Upper lobe of right lung (tissue), 1 donor: ENCODE measurements at regions not wholly inside any gene's neighbourhood (a gene's known extent, or its start where the extent isn't known, plus 50 kb on each side); places are given as distances from the start of the nearest gene placed in this dataset.

ENCODE experiments used
- ATAC-seq: fragments of 200-7000 bp; cut with Tn5 transposase; one replicate; pipeline ENCODE4 v1.9.1; 2020; ENCODE audit warnings: mild to moderate bottlenecking, moderate library complexity
- DNase-seq: peaks from one replicate; pipeline ENCODE4 v3.0.0-alpha.2; 2020
- H3K27ac ChIP-seq: fragments of 200-600 bp; one replicate; pipeline ENCODE4 v1.8.0; 2022
- H3K27me3 ChIP-seq: fragments of 200-600 bp; one replicate; pipeline ENCODE4 v1.8.0; 2022; ENCODE audit warnings: mild to moderate bottlenecking
- H3K36me3 ChIP-seq: fragments of 200-600 bp; one replicate; pipeline ENCODE4 v1.8.0; 2022
- H3K4me1 ChIP-seq: fragments of 200-600 bp; one replicate; pipeline ENCODE4 v1.8.0; 2022
- H3K4me3 ChIP-seq: fragments of 200-600 bp; one replicate; pipeline ENCODE4 v1.8.0; 2022; ENCODE audit warnings: mild to moderate bottlenecking
- H3K9me3 ChIP-seq: fragments of 200-600 bp; one replicate; pipeline ENCODE4 v1.8.0; 2022
- intact Hi-C: fragments of 100-400 bp; cut with DNase I; formaldehyde crosslinking; loops from one replicate; pipeline ENCODE4 v1.11.0; 2022
- TF ChIP-seq, protein P1 (sequence below): fragments of 200-600 bp; IDR thresholded peaks from one replicate; pipeline ENCODE4 v1.8.0; 2022; ENCODE audit warnings: antibody characterized with exemption
- donor health status: DM: no; HTN: yes; CAD: no; lungs with severe emphysema.

DNA sequence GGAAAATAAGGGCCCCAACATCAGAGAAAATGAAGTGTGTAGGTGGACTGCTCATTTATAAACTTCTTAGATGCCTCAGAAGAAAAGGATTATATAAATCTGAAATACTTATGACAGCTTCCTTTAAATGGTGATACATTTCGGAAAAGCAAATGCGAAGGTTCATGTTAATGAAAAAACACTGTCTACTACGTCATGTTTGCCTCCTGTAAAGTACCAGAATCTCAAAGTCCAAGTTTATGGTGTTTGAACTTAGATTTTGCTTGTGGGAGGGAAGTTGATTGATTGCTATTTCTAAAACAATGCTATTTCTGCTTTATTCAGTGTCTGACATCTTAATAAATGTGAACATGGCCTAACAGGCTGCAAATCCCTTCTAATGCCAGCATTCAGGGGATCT, 514.6 kb downstream of the ZNF608 start:
- ATAC-seq (no peak), DNase-seq (no peak)
- H3K27ac ChIP-seq: no peak overlapping the region
- H3K27me3 ChIP-seq: no peaks in the 10 kb centered on the region
- H3K4me1 ChIP-seq: no peaks in the 10 kb centered on the region
- intact Hi-C loops: no loop called here
- no peak overlapping the region for H3K4me3 ChIP-seq
- TF ChIP-seq, protein P1, sequence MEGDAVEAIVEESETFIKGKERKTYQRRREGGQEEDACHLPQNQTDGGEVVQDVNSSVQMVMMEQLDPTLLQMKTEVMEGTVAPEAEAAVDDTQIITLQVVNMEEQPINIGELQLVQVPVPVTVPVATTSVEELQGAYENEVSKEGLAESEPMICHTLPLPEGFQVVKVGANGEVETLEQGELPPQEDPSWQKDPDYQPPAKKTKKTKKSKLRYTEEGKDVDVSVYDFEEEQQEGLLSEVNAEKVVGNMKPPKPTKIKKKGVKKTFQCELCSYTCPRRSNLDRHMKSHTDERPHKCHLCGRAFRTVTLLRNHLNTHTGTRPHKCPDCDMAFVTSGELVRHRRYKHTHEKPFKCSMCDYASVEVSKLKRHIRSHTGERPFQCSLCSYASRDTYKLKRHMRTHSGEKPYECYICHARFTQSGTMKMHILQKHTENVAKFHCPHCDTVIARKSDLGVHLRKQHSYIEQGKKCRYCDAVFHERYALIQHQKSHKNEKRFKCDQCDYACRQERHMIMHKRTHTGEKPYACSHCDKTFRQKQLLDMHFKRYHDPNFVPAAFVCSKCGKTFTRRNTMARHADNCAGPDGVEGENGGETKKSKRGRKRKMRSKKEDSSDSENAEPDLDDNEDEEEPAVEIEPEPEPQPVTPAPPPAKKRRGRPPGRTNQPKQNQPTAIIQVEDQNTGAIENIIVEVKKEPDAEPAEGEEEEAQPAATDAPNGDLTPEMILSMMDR: no peak
- H3K9me3 ChIP-seq: no peaks in the 10 kb centered on the region
- no peaks in the 10 kb centered on the region for H3K36me3 ChIP-seq

DNA sequence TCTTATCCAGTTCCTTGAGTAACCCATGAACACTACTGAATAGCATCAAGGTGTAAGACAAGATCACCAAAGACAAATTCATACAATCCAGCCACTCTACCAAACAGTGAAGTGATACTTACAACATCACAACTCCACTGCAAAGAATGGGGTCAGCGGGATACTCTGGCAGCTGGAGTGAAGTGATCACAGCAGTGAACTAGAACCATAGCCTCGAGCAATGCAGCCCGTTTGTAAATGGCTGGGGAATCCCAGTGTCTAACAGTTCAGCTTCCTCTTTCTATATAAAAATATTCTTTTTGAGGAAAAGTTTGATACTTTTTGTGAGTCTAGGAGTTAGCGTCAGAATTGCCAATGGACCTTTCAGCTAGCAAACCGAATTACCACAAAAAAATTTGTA, 515.2 kb downstream of the ZNF608 start:
- intact Hi-C loops: no loop called here
- no peaks in the 10 kb centered on the region for H3K36me3 ChIP-seq
- no peaks in the 10 kb centered on the region for H3K9me3 ChIP-seq
- no peak overlapping the region for H3K27ac ChIP-seq
- H3K4me3 ChIP-seq: no peak overlapping the region
- H3K4me1 ChIP-seq: no peaks in the 10 kb centered on the region
- TF ChIP-seq, protein P1: no peak
- ATAC-seq (no peak), DNase-seq (no peak)
- H3K27me3 ChIP-seq: no peaks in the 10 kb centered on the region

DNA sequence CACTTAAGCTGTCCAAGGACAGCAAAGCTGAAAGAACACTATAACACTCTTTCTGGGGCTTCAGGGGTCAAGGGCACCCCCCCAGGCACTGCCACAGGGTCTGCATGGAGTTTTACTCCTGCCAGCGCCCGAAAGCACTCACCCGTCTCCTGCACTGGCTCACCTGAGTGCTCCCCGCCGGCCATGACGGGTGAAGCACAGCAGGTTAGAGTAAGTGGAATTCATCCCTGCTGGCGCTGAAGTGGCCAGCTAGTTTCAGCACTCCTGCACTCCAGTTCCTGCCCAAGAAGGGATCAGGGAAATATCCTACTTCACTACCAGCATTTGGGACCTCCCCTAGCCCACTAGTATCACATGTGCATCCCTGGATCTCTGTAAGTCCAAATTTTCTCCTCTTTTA, 516.0 kb downstream of the ZNF608 start:
- DNase-seq (no peak), ATAC-seq (no peak)
- H3K4me1 ChIP-seq: no peaks in the 10 kb centered on the region
- TF ChIP-seq, protein P1: no peak
- no peak overlapping the region for H3K4me3 ChIP-seq
- H3K36me3 ChIP-seq: no peaks in the 10 kb centered on the region
- H3K9me3 ChIP-seq: no peaks in the 10 kb centered on the region
- intact Hi-C loops: no loop called here
- no peaks in the 10 kb centered on the region for H3K27me3 ChIP-seq
- H3K27ac ChIP-seq: no peak overlapping the region

DNA sequence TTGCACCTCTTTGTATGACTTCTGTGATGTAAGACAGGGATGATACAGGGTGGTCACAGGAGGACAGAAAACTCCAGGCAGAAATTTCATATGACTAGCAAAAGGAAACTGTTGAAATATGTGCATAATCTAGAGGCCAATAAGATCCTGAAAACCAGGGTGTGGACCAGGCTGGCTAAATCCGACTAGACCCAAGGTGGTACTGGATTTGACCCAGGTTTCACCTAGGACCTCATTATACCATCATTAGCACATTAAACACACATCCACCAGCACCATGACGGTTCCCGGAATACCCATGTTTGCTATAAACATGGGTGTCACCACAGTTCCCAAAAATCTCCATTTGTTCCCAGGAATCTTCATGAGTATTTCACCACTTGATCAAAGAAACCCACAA, 517.1 kb downstream of the ZNF608 start:
- H3K4me1 ChIP-seq: no peaks in the 10 kb centered on the region
- TF ChIP-seq, protein P1: no peak
- no peaks in the 10 kb centered on the region for H3K27me3 ChIP-seq
- intact Hi-C loops: no loop called here
- no peak for DNase-seq
- H3K9me3 ChIP-seq: no peaks in the 10 kb centered on the region
- no peaks in the 10 kb centered on the region for H3K36me3 ChIP-seq
- ATAC-seq: no peak
- H3K4me3 ChIP-seq: no peak overlapping the region
- no peak overlapping the region for H3K27ac ChIP-seq

DNA sequence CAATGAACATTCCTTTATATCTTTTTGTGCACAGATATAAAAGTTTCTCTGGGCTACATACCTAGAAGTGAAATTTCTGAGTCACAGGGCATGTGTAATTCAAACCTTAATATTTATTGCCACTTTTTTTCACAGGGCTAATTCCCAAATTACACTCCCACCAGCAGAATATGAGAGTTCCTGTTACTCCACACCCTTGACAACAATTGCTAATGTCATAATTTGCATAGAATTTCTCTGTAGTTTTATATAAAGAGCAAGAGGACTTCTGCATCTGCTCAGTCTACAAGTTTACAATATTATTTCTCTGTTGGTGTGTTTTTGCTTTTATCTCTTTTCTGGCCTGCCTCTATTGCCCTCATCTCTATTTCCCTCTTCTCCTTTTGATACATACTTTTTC, 518.5 kb downstream of the ZNF608 start:
- no peak overlapping the region for H3K27ac ChIP-seq
- TF ChIP-seq, protein P1: no peak

DNA sequence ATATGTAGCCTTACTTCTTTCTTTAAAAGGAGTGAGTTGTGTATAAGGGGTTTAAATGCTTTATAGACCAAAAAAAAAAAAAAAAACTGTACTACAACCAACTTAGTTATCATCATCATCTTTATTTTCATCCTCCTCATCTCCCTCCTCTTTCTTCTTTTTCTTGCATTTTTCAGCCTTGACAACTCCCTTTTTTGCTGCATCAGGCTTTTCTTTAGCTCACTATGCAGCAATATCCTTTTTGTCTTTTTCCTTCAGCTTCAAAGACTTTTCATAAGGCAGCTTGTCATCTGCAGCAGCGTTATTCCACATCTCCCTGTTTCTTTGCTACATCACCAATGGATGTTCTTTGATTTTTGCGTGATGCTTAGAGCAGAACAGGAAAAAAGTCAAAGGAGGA, 526.0 kb downstream of the ZNF608 start:
- no peak for ATAC-seq
- no peaks in the 10 kb centered on the region for H3K9me3 ChIP-seq
- no peaks in the 10 kb centered on the region for H3K36me3 ChIP-seq
- H3K4me1 ChIP-seq: no peaks in the 10 kb centered on the region
- no peak for DNase-seq
- H3K27ac ChIP-seq: no peak overlapping the region
- intact Hi-C loops: no loop called here
- H3K27me3 ChIP-seq: no peaks in the 10 kb centered on the region
- no peak overlapping the region for H3K4me3 ChIP-seq
- TF ChIP-seq, protein P1: no peak

More for the DNA sequence above, 518.5 kb downstream of the ZNF608 start:
- H3K4me1 ChIP-seq: no peaks in the 10 kb centered on the region
- DNase-seq: no peak
- no peak for ATAC-seq
- intact Hi-C loops: no loop called here
- H3K4me3 ChIP-seq: no peak overlapping the region
- H3K9me3 ChIP-seq: no peaks in the 10 kb centered on the region
- no peaks in the 10 kb centered on the region for H3K36me3 ChIP-seq
- H3K27me3 ChIP-seq: no peaks in the 10 kb centered on the region
